ENCODE measurements at regions not wholly inside any gene's neighbourhood (a gene's known extent, or its start where the extent isn't known, plus 50 kb on each side); places are given as distances from the start of the nearest gene placed in this dataset.
"Not testable (repeated sequence)": the region's sequence is repeated elsewhere in the genome, so short reads cannot be mapped to it uniquely, and the experiment has no call there.

DNA sequence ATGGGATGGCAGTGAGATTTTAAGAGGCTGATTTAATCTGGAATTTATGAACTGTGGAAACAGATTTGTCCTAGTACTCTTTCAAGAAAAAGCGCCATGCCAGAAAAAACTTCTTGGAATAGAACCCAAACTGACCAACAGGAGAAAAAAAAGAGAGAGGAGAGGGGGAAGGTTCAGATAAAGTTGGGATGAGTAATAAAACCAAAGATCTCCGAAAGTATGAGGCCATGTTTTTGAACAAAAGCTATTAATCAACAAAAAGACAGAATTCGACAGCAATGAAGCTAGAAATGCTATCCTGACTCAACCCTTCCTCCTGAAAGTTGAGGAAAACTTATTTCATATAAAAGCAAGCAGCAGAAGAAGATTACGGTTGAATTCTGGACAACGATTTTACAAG lies 135.5 kb downstream of the CEMIP2 start:
- no peak for DNase-seq (ENCODE audit: low spot score)

DNA sequence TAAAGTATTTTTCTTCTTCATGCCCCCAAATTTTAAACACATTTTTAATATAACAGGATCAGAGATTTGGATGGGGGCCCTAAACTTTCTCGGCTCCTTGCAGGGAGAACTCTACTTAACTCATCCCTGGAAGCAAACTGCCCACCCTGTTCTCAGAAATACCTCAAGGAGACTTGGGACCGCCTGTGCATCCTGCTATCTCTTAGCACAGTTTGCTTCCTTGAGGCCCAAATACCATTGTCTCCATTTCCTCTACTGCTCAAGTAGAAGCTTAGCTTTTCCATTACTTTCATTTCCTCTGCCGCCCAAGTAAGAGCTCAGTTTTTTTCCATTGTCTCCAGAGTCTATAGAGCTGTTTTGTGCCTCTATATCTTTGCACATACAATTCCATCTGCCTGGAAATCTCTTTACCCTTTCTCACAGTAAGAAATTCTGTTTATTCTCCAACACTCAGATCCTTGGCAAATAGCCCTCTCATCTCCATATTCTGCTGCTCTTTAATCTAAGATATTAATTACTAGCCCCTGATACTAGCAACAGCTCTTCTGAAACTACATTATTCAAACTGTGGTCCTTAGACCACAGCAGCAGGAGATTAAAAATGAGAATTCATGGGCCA lies 137.8 kb downstream of the CEMIP2 start:
- no peak for DNase-seq (ENCODE audit: low spot score)

DNA sequence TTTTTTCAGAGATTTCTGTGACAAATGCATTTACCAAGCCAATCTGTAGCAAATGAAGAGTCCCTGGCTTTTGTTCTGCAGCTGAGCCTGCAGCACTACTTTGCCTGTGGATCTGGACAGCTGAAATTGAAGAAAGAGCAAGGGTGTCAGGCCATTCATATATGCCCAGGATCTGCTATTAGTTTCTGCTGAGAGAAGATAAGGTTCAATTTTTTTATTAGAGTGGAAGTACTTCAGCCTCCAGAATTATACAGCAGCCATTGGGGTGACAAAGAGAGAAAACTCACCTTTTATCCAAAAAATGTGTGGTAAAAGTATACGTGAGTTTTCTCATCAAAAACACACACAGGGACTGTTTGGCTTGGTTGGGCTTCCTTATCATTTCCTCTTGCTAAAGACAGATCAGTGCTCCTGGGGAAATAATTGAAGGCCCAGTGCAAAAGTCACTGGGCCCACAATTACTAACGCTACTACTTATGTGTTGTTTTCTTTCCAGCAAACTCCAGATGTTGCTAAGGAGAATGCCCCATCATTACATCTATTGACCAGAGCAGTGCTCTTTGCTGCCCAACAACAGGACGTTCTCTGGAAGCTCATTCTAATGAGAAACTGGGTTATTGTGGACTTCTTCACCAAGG lies 138.6 kb downstream of the CEMIP2 start:
- no peak for DNase-seq (ENCODE audit: low spot score)

DNA sequence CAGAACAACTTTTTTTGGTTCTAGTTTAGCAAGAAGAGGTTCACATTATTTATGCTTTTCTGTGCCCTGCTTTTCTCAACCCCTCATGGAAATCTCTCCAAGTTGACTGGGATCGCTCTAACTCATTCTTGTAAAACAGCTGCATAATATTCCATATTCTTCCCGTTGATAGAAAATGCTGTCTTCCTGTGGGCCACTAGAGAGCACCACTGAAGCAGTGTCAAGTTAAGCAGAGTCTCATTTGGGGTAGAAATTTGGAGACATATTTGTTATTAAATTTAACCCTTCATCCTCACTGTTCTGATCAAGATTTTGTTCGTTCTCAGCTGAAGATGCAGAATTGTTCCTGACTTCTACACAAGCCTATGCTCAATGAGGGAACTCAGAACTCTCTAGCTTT lies 140.1 kb downstream of the CEMIP2 start:
- DNase-seq (ENCODE audit: low spot score): no peak

DNA sequence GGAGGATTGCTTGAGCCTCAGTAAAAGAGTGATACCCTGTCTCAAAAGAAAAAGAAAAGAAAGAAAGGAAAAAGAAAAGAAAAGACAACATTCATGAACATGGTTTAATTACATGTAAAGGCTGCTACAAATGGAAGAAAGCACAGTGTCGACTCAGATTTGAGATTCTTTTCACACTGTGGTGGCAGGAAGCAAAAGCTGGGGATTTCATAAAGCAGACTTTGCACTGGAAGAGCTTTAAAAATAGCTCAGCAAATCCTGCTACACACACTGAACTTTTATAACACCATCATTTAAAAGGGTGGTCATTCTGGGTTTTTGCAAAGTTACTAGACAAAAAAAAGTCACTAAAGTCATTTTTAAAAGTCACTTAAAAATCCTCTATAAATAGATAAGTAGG lies 140.8 kb downstream of the CEMIP2 start:
- no peak for DNase-seq (ENCODE audit: low spot score)

DNA sequence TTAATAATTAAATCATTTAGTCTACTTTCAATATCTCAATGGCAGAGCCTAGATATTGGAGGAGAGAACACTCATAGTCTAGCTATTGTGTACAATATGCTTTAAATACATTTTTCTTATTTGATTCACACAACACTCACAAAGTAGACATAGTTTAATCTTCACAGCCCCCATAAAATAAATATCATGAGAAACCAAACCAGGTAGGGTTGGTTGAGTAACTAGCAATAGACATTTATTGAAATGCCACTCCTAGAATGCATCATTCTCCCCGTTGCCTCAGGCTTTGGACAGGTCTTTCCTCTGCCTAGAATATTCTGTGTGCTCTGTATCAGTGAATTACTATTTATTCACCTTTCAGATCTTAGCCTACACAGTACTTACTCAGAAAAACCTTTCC lies 141.9 kb downstream of the CEMIP2 start:
- no peak for DNase-seq (ENCODE audit: low spot score)

DNA sequence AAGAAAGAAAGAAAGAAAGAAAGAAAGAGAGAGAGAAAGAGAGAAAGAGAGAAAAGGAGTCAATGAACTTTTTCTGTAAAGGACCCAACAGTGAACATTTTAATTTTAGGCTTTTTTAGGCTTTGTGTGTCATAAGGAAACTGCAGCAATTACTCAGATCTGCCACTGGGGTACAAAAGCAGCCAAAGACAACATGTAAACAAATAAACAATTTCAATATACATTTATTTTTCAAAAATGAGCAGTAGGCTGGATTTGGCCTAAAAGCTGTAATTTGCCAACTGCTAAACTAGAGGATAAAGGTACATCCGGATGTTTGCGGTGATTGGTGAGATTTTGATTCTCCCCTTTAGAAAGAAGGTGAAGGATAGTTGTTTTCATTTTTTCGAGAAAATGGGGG lies 143.6 kb downstream of the CEMIP2 start:
- no peak for DNase-seq (ENCODE audit: low spot score)

DNA sequence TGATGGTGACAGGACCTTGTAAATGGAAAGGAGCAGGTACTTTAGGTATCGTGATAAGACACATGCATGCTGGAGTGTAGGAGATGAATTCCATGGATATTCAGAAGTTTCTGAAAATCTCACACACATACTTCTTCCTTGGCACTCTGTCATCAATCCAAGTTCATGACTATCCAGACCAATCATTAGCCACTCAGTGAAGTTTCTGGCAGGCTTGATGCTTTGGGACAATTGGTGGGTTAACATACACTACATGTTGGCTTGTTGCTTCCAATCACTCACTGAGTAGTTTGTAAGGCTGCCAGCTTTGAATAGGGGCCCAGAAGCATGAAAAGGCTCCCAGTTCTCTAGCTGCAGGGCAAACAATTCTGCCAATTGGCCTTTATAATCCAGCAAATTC lies 147.6 kb downstream of the CEMIP2 start:
- DNase-seq (ENCODE audit: low spot score): no peak

DNA sequence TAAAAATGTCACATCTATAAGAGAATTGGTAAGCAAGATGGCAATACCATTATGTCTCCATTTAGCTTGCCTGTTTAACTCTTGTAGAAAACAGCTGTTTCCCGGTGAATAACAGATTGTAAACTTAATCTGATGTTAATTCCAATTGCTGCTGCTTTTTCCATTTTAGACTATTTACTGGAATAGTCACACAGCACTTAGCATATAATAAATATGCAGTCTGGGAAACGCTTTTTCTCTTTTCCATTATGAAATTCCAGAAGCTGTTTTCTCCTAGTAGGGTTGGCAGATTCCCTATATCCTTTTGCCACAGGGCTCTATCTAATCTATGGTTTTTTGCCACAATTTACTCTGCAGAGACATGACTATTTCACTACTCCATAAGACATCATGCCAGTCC lies 148.0 kb downstream of the CEMIP2 start:
- no peak for DNase-seq (ENCODE audit: low spot score)

DNA sequence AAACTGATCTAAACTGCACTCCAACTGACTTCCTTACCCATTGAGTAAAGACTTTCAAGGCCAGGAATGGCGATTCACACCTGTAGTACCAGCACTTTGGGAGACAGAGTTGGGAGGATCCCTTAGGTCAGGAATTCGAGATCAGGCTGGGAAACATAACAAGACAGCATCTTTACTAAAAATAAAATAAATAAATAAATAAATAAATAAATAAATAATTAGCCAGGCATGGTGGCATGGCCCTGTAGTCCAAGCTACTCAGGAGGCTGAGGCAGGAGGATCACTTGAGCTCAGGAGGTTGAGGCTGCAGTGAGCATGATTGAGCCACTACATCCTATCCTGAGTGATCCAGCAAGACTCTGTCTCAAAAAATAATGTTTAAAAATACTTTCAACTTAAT lies 148.4 kb downstream of the CEMIP2 start:
- DNase-seq (ENCODE audit: low spot score): no peak

DNA sequence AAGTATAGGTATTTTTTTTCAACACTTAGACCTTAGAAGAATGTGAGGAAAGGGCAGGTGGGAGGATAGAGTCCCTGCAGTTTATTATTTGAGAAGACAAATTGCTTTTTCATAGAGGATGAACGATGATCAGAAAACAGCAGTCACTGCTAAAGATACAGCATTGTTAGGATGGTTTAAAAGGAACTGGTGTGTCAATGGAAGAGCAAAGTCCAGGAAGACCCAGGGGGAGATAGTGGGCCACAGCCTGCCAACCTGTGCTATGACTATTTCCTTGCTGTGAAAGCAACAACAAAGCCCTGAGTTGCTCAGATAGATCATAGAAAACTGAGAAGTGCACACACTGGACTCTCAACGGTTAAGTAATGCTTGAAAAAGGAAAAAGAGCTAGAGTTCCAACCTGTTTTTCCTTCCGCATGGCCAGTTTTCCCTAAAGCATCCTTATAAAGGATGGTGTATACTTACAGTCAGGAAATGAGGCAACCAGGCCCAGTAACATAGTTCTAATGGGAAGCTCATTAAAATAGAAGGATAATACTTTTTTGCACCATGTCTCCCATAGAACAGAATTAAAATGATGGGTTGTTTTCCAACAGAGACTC lies 153.8 kb downstream of the CEMIP2 start:
- no peak for DNase-seq (ENCODE audit: low spot score)

DNA sequence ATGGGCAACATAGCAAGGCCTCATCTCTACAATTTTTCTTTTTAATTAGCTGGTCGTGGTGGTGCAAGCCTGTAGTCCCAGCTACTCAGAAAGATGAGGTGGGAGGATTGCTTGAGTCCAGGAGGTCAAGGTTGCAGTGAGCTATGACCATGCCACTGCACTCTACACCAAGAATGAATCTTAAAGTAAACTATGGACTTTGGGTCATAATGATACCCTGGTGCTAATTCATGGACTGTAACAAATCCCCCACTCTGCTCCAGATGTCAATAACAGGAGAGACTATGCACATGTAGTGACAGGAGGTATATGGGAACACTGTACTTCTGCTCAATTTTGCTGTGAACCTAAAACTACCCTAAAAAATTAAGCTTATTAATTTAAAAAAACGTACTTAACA lies 155.4 kb downstream of the CEMIP2 start:
- no peak for DNase-seq (ENCODE audit: low spot score)

DNA sequence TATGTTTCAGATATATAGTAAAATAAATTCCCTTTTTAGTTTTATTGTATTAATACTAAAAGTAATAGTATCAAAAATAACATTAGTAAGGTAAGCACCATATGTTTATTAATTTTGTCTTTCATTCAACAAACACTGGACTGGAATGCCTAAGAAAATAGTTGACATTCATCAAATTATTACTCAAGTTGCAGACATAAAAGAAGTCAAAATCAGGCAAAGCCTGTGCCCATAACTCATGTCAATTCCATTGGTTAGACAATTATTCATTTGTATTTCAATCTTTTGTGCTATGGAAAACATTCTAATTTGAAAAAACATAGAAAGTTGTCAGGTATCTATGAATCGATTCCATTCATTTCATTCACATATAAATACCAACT lies 158.9 kb downstream of the CEMIP2 start:
- DNase-seq (ENCODE audit: low spot score): no peak

DNA sequence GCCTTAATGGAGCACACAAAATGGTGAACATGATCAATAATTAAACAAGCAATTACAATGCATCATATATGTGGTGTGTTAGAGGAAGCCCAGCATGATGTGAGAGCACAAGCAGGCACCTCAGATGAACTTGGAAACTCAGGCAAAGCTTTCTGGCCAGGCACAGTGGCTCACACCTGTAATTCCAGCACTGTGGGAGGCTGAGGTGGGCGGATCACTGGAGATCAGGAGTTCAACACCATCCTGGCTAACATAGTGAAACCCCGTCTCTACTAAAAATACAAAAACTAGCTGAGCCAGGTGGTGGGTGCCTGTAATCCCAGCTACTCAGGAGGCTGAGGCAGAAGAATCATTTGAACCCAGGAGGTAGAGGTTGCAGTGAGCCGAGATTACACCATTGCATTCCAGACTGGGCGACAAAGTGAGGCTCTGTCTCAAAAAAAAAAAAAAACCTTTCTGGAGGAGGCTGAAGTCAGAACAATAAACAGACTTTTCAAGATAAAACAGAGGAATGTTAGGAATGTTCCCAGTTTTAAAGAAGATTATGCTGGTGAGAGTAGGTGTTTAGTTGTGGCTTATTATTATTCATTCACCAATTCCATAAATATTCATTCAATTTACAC lies 159.4 kb downstream of the CEMIP2 start:
- no peak for DNase-seq (ENCODE audit: low spot score)

DNA sequence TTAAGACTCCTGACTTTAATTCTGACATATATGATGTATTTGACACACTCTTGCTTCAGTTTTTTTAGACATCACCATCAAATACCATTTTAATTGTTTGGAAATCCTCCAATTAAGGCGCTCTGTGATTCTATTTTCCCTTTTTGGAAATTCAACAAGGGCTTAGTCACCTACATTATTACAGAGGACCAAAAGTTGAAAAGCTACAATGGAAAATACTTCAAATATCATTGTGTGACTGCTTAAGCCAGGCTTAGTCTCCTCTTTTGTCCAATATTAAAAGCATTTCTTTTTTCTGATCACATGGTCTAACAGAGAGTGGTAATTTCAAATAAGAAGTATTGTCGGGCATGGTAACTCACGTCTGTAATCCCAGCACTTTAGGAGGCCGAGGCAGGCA lies 160.3 kb downstream of the CEMIP2 start:
- DNase-seq (ENCODE audit: low spot score): no peak

DNA sequence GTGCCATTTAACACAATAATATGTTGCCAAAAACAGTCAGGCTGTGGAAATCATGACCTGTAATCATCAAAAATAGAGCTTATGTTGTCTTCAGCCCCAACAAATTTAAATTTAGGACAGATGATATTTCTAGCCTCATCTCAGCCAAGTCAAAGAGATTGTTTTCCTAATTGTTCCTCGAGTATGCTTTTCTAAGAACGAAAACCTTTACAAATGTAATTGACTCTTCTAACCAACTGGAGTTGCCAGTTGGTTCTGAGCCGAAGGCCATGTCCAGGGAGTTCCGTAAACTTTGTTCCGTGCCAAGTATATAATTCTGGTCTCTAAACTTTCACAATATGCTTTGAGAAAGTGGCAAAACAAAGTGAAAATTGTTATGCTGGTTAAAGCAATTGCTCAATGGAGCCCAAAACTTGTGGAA lies 160.8 kb downstream of the CEMIP2 start:
- DNase-seq (ENCODE audit: low spot score): no peak

DNA sequence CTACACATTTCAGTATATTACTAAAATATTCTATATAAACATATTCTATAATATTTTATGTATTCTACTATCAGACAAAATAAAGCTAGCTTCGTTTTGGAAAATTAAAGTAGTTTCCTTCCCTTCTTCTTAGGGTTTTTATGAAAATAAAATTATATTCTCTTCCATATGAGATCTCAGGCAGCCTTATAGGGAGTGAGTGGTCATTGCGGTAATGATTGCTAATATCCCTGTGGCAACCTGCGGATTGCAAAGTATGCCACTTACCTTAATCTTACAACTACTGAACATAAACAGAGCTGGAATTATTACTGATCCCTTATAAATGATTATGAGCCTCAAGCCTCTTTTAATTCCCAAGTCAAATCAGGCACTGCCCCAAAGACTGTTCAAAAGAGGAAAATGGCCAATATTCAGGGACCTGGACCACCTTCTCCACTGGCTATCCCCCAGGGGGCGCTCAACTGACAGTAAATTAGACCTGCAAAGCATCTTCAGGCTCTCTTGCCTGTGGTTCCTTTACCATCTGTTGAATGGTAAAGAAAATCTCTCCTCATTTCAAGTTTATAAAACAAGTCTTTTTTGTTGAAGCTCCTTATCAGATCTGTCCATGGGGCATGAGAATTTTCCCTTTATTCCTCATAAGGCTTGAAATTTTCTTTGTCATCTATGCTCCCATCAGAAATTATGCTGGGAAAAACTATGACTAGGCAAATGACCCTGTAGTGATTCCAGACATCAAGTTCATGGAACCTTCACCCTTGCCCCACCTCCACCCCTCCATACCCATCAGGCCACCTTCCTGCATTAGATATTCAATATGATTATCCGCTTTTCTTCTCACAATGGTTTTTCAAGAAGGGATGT lies 163.9 kb downstream of the CEMIP2 start:
- DNase-seq (ENCODE audit: low spot score): peak; percentile 60

DNA sequence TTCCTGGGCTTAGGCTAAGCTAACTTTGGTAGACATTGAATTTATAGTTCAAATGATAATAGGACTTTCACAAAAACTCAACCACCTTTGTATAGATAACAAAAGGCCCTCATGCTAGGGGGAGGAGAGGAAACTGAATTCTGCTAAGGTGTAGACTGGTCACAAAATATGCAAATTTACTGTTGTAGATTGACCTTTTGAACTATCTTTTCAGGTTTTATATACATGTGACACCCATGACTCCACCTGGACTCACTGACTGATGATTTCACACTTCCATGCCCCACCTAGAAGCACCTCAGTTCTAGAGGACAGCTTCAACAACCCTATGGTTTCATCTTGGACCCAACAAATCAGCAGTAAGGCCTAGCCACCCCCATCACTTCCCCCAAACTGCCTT lies 165.7 kb downstream of the CEMIP2 start:
- no peak for DNase-seq (ENCODE audit: low spot score)

DNA sequence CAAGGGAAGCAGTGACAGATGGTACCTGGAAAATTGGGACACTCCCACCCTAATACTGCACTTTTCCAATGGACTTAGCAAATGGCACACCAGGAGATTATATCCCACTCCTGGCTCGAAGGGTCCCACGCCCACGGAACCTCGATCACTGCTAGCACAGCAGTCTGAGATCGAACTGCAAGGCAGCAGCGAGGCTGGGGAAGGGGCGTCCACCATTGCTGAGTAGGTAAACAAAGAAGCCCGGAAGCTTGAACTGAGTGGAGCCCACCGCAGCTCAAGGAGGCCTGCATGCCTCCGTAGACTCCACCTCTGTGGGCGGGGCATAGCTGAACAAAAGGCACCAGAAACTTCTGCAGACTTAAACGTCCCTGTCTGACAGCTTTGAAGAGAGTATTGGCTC lies 172.6 kb downstream of the CEMIP2 start:
- DNase-seq (ENCODE audit: low spot score): not testable (repeated sequence)

DNA sequence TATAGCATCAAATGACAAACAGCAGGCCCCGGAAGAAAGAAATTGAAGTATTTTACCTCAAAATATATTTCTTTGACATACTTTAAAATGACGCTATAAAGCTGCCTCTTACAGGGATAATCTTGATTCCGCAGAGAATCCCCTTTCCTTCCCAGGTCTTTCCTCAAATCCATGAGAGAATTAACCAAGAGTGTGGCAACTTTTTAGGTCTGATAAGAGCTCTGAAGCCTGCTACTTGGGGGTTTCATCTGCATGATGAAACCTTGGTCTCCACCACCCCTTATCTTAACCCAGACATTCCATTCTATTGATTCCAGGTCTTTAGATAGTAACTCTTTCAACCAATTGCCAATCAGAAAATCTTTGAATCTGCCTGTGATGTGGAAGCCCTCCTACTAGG lies 173.8 kb downstream of the CEMIP2 start:
- no peak for DNase-seq (ENCODE audit: low spot score)

DNA sequence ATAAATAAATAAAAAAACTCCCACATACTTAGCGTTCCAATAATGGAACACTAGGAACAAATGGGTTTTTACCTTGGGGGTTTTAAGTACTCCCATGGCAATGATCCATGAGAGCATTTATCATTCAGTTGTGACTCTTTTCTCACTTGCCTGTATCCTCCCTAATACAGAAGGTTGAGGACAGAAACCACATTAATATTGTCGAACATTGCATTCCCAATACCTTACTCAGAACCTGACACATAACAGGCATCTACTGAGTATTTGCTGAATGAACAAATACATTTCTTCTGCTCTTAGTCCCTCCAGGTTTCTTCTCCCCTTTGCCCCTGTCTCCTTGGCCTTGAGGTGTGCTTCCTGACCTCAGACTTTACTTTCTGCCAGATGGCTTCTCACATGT lies 175.9 kb downstream of the CEMIP2 start:
- DNase-seq (ENCODE audit: low spot score): no peak

DNA sequence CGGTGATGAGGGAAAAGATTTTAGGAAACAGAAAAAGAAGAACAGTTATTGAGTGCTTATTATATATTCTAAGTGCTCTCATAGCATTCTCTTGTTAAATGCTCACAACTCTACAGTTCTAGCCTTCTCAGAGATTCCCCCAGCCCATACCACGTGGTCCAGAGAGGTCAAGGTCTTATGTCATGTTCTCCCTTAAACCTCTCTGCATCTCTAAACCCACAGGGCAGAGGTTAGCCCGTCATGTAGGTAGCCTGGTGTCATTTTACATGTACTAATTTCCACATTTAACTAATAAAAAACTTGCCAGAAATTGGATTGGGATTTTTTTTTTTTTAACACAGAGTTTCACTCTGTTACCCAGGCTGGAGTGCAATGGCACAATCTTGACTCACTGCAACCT lies 178.0 kb downstream of the CEMIP2 start:
- no peak for DNase-seq (ENCODE audit: low spot score)

DNA sequence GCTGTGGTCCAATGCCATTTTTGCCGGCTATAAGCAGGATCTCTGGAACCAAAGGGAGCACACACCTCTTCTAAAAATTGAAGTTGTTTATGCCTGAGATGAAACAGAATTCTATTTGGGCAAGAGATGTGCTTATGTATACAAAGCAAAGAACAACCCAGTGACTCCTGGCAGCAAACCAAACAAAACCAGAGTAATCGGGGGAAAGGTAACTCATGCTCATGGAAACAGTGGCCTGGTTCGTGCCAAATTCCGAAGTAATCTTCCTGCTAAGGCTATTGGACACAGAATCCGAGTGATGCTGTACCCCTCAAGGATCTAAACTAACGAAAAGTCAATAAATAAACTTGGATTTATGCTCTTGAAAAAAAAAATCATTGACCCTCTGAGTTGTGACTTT lies 178.7 kb downstream of the CEMIP2 start:
- no peak for DNase-seq (ENCODE audit: low spot score)
